Endodermal cell (in vitro differentiated cells): ENCODE measurements at regions not wholly inside any gene's neighbourhood (a gene's known extent, or its start where the extent isn't known, plus 50 kb on each side); places are given as distances from the start of the nearest gene placed in this dataset.

ENCODE experiments used
- DNase-seq: peaks from one replicate; pipeline ENCODE4 v3.0.0-alpha.2; 2017
- H3K27ac ChIP-seq: 2 replicates; pipeline ENCODE4 v1.5.1; 2013; ENCODE audit warnings: mild to moderate bottlenecking, low read depth, low read length, moderate library complexity
- H3K27me3 ChIP-seq: 2 replicates; pipeline ENCODE4 v1.6.1; 2013; ENCODE audit warnings: mild to moderate bottlenecking, low read length, moderate library complexity; ENCODE audit not compliant: insufficient read depth, control insufficient read depth, poor library complexity, severe bottlenecking
- H3K36me3 ChIP-seq: 2 replicates; pipeline ENCODE4 v1.7.0; 2013; ENCODE audit warnings: mild to moderate bottlenecking, low read length, moderate library complexity; ENCODE audit not compliant: control insufficient read depth, insufficient read depth
- H3K4me1 ChIP-seq: one replicate; pipeline ENCODE4 v1.7.0; 2013; ENCODE audit warnings: low read length; ENCODE audit not compliant: control insufficient read depth, insufficient read depth
- H3K4me3 ChIP-seq: 2 replicates; pipeline ENCODE4 v1.5.1; 2013; ENCODE audit warnings: mild to moderate bottlenecking, low read length, moderate library complexity
- H3K9ac ChIP-seq: 2 replicates; pipeline ENCODE4 v1.6.1; 2013; ENCODE audit warnings: mild to moderate bottlenecking, low read length, moderate library complexity; ENCODE audit not compliant: poor library complexity, severe bottlenecking; ENCODE audit errors: extremely low read depth
- H3K9me3 ChIP-seq: 2 replicates; pipeline ENCODE4 v1.6.1; 2013; ENCODE audit warnings: mild to moderate bottlenecking, low read length, moderate library complexity; ENCODE audit not compliant: control insufficient read depth
- H3K27ac Mint-ChIP-seq: 2 replicates; pipeline ENCODE4 v1.8.0; 2020; ENCODE audit warnings: mixed read lengths
- H3K27me3 Mint-ChIP-seq: 2 replicates; pipeline ENCODE4 v1.8.0; 2021; ENCODE audit warnings: mild to moderate bottlenecking, mixed read lengths; ENCODE audit not compliant: insufficient read depth
- H3K36me3 Mint-ChIP-seq: 2 replicates; pipeline ENCODE4 v1.8.0; 2020; ENCODE audit warnings: low read depth, mixed read lengths
- H3K4me1 Mint-ChIP-seq: 2 replicates; pipeline ENCODE4 v1.8.0; 2020; ENCODE audit warnings: mixed read lengths
- H3K4me3 Mint-ChIP-seq: 2 replicates; pipeline ENCODE4 v1.8.0; 2020; ENCODE audit warnings: mild to moderate bottlenecking, moderate library complexity, mixed read lengths
- H3K9me3 Mint-ChIP-seq: 2 replicates; pipeline ENCODE4 v1.8.0; 2020; ENCODE audit warnings: mild to moderate bottlenecking, mixed read lengths
- WGBS, 2 experiments: methylation state at CpG; one replicate each; pipeline versions ENCODE4 v1.1.5 to v1.1.7; 2013; ENCODE audit warnings: missing lambda C conversion rate in 2 of 2, mixed read lengths in 1 of 2; ENCODE audit not compliant: insufficient coverage in 1 of 2, insufficient read length in 1 of 2; 5-methylcytosine and 5-hydroxymethylcytosine counted together
- TF ChIP-seq, protein P1 (sequence below): fragments of 200-600 bp; sonication (generic); conservative IDR thresholded peaks from 2 replicates; pipeline ENCODE4 v1.5.0; 2021; ENCODE audit warnings: antibody characterized with exemption, mild to moderate bottlenecking

DNA sequence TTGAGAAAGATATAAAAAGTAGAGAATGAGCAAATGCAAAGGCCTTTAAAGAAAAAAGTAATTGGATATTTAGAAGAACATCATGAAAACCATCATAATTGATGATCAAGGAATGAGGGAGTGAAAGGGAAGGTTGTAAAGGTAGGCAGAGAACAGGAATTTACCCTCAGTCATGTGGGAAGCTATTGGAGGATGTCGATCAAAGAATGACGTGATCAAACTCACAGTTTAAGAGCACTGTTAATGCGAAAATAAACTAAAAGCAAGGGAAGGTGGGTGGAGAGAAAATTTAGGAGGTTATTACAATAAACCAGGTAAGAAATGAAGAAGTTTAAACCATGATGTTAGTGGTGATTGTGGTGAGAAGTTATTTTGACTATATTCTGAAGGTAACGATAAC lies 982.6 kb upstream of the EYS start:
- Mint-ChIP-seq H3K27me3 (peaks cover 81% of the 10 kb centered on the region), H3K9me3 (peaks cover 4% of the 10 kb centered on the region), H3K27ac (no peak overlapping the region), H3K4me1 (peaks cover 7% of the 10 kb centered on the region), H3K4me3 (no peak overlapping the region), H3K36me3 (no peaks in the 10 kb centered on the region)
- no peaks in the 10 kb centered on the region for H3K4me1 ChIP-seq
- TF ChIP-seq, protein P1, sequence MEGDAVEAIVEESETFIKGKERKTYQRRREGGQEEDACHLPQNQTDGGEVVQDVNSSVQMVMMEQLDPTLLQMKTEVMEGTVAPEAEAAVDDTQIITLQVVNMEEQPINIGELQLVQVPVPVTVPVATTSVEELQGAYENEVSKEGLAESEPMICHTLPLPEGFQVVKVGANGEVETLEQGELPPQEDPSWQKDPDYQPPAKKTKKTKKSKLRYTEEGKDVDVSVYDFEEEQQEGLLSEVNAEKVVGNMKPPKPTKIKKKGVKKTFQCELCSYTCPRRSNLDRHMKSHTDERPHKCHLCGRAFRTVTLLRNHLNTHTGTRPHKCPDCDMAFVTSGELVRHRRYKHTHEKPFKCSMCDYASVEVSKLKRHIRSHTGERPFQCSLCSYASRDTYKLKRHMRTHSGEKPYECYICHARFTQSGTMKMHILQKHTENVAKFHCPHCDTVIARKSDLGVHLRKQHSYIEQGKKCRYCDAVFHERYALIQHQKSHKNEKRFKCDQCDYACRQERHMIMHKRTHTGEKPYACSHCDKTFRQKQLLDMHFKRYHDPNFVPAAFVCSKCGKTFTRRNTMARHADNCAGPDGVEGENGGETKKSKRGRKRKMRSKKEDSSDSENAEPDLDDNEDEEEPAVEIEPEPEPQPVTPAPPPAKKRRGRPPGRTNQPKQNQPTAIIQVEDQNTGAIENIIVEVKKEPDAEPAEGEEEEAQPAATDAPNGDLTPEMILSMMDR = no peak
- no peak overlapping the region for H3K27ac ChIP-seq
- peaks cover 72% of the 10 kb centered on the region for H3K27me3 ChIP-seq
- no peaks in the 10 kb centered on the region for H3K36me3 ChIP-seq
- H3K9me3 ChIP-seq = peaks cover 10% of the 10 kb centered on the region
- H3K4me3 ChIP-seq = no peak overlapping the region
- DNase-seq = no peak
- H3K9ac ChIP-seq = no peak overlapping the region
- WGBS, 2 experiments = 95 to 98% methylated on average over 4 of the region's 4 CpGs

DNA sequence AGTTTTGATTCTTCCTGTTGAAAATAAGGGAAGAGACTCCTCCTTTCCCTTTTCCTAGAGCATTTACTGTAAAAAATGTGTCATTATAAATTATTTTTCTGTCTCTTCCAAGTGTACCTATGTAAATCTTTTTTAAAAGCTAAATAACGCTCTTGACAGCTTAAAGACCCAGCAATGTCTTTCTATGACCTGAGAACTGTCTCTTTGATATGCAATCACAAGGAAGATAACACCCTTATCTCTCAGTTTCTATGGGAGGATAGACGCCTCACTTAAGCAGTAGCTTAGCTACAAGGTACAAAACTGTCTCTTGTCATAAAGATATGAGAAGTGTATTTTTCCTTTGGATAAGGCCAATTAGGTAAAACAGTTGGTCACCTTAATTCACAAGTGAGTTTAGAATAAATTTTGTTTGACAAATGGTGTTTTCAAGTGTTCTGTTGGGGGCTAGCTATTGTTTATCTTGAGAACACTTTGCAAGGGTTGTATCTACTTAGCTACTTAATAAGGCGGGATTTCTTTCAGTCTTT lies 980.6 kb upstream of the EYS start:
- Histone ChIP-seq H3K9me3 (peaks cover 22% of the 10 kb centered on the region), H3K36me3 (no peaks in the 10 kb centered on the region), H3K4me1 (no peaks in the 10 kb centered on the region), H3K4me3 (no peak overlapping the region), H3K27me3 (peaks cover 71% of the 10 kb centered on the region), H3K9ac (no peak overlapping the region), H3K27ac (no peak overlapping the region)
- DNase-seq = no peak
- 11 to 38% methylated on average over 1 to 3 of the region's 3 CpGs for WGBS, 2 experiments
- no peaks in the 10 kb centered on the region for H3K36me3 Mint-ChIP-seq
- peaks cover 83% of the 10 kb centered on the region for H3K27me3 Mint-ChIP-seq
- peaks cover 7% of the 10 kb centered on the region for H3K4me1 Mint-ChIP-seq
- H3K9me3 Mint-ChIP-seq = peaks cover 13% of the 10 kb centered on the region
- TF ChIP-seq, protein P1 = no peak
- H3K27ac Mint-ChIP-seq = no peak overlapping the region
- no peak overlapping the region for H3K4me3 Mint-ChIP-seq

DNA sequence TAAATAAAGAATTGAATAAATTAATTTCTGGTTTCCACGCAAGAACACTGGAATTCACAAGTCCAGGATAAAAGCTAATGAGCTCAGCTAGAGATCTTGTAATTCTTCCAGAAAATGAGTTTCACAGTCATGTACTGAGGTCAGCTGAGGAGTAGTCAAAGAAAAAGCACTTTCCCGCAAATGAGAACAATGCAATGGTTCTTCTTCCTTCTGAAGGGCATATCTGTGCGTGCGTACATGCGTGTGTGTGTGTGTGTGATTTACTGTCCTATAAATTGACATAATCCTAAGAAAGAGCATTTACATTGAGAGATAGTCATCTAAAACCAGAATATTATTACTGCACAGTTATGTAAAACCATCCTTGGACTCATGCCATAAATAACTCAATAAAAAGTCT lies 968.9 kb upstream of the EYS start:
- DNase-seq = no peak
- H3K27ac ChIP-seq = no peak overlapping the region
- H3K27ac Mint-ChIP-seq = no peak overlapping the region
- no peaks in the 10 kb centered on the region for H3K9me3 ChIP-seq
- 71 to 90% methylated on average over 1 to 2 of the region's 5 CpGs for WGBS, 2 experiments
- peaks cover 4% of the 10 kb centered on the region for H3K27me3 ChIP-seq
- no peaks in the 10 kb centered on the region for H3K9me3 Mint-ChIP-seq
- no peak overlapping the region for H3K9ac ChIP-seq
- TF ChIP-seq, protein P1 = no peak
- no peak overlapping the region for H3K4me3 ChIP-seq
- H3K36me3 ChIP-seq = no peaks in the 10 kb centered on the region
- no peaks in the 10 kb centered on the region for H3K4me1 Mint-ChIP-seq
- H3K27me3 Mint-ChIP-seq = peaks cover 20% of the 10 kb centered on the region
- H3K4me1 ChIP-seq = no peaks in the 10 kb centered on the region
- H3K4me3 Mint-ChIP-seq = no peak overlapping the region
- no peaks in the 10 kb centered on the region for H3K36me3 Mint-ChIP-seq
